H1 (cell line): ENCODE measurements at regions not wholly inside any gene's neighbourhood (a gene's known extent, or its start where the extent isn't known, plus 50 kb on each side); places are given as distances from the start of the nearest gene placed in this dataset.

ENCODE experiments used
- CTCF ChIA-PET: fragments of 300-600 bp; sonication (Branson Sonifier 250); formaldehyde crosslinking; loops from one replicate; lab custom pipeline; 2021; ENCODE audit not compliant: partially characterized antibody; lab: Charles Lee
- POLR2A ChIA-PET: fragments of 300-600 bp; sonication (Branson Sonifier 250); formaldehyde crosslinking; loops from one replicate; lab custom pipeline; 2021; ENCODE audit warnings: inconsistent platforms; ENCODE audit not compliant: partially characterized antibody; lab: Charles Lee
- DNase-seq, 2 experiments: peaks; one replicate each; pipeline versions ENCODE4 v3.0.0 to v3.0.0-alpha.2; 2010 to 2022; ENCODE audit warnings: low spot score in 2 of 2, low read depth in 1 of 2, mixed read lengths in 1 of 2
- FAIRE-seq: peaks from 2 replicates; lab custom pipeline; 2011; peaks lifted over from hg19 to GRCh38; lab: Jason Lieb, UNC
- H2AFZ ChIP-seq: 2 replicates; pipeline ENCODE4 v1.8.1; 2012; ENCODE audit warnings: low read length, inconsistent platforms
- H2AK5ac ChIP-seq: 2 replicates; pipeline ENCODE4 v1.6.1; 2013; ENCODE audit warnings: low read depth, low read length
- H2BK120ac ChIP-seq: replicated peaks from 2 replicates; pipeline ENCODE3; 2013; ENCODE audit warnings: low read depth, low read length, inconsistent platforms
- H2BK12ac ChIP-seq: 2 replicates; pipeline ENCODE4 v1.6.1; 2013; ENCODE audit warnings: low read depth, low read length
- H2BK15ac ChIP-seq: 2 replicates; pipeline ENCODE4 v1.6.1; 2013; ENCODE audit warnings: low read length
- H2BK20ac ChIP-seq: 2 replicates; pipeline ENCODE4 v1.6.1; 2013; ENCODE audit warnings: low read length
- H2BK5ac ChIP-seq: 2 replicates; pipeline ENCODE4 v1.6.1; 2013; ENCODE audit warnings: low read depth, low read length
- H3K14ac ChIP-seq: 2 replicates; pipeline ENCODE4 v1.6.1; 2013; ENCODE audit warnings: inconsistent platforms; ENCODE audit not compliant: insufficient read length
- H3K18ac ChIP-seq: 2 replicates; pipeline ENCODE4 v1.6.1; 2013; ENCODE audit warnings: low read length; ENCODE audit errors: extremely low read depth
- H3K23ac ChIP-seq: 2 replicates; pipeline ENCODE4 v1.6.1; 2013; ENCODE audit warnings: inconsistent platforms; ENCODE audit not compliant: insufficient read length
- H3K23me2 ChIP-seq: 2 replicates; pipeline ENCODE4 v1.6.1; 2013; ENCODE audit warnings: low read depth, low read length
- H3K27ac ChIP-seq: 2 replicates; pipeline ENCODE4 v1.6.1; 2011; ENCODE audit warnings: low read depth, low read length, inconsistent platforms
- H3K27me3 ChIP-seq, 4 experiments: replicated peaks in 1 of 4; 1 replicate in 1 of 4; 2 replicates in 3 of 4; pipeline versions ENCODE4 v1.6.1 to v1.8.1; 2011 to 2013; ENCODE audit warnings: low read length in 3 of 4, mild to moderate bottlenecking in 3 of 4, inconsistent platforms in 2 of 4, mixed read lengths in 2 of 4, moderate library complexity in 1 of 4; ENCODE audit not compliant: control insufficient read depth in 3 of 4, insufficient read depth in 3 of 4; ENCODE audit errors: extremely low read depth in 1 of 4
- H3K36me3 ChIP-seq, 4 experiments: 2 replicates each; pipeline versions ENCODE4 v1.6.1 to v1.8.1; 2011 to 2013; ENCODE audit warnings: mild to moderate bottlenecking in 4 of 4, low read length in 3 of 4, moderate library complexity in 2 of 4, control low read depth in 1 of 4, inconsistent platforms in 1 of 4; ENCODE audit not compliant: insufficient read depth in 4 of 4, control insufficient read depth in 2 of 4
- H3K4ac ChIP-seq: replicated peaks from 2 replicates; pipeline ENCODE3; 2013; ENCODE audit warnings: low read length, low read depth, mixed read lengths, inconsistent platforms; ENCODE audit not compliant: insufficient read length
- H3K4me1 ChIP-seq, 4 experiments: replicated peaks in 1 of 4; 1 replicate in 1 of 4; 2 replicates in 3 of 4; pipeline versions ENCODE4 v1.6.1 to v1.8.1; 2011 to 2013; ENCODE audit warnings: low read length in 3 of 4, inconsistent platforms in 2 of 4, mixed read lengths in 1 of 4; ENCODE audit not compliant: insufficient read depth in 4 of 4, control insufficient read depth in 3 of 4
- H3K4me2 ChIP-seq, 2 experiments: 2 replicates each; pipeline versions ENCODE4 v1.6.1 to v1.8.1; 2011 to 2013; ENCODE audit warnings: low read depth in 2 of 2, low read length in 2 of 2, control low read depth in 1 of 2, inconsistent platforms in 1 of 2, mild to moderate bottlenecking in 1 of 2; ENCODE audit not compliant: insufficient read depth in 1 of 2
- H3K4me3 ChIP-seq, 4 experiments: fragments of 200-600, 300-600 bp in 1 of 4; sonication (generic), shearing (Covaris generic), sonication (Bioruptor Twin) in 1 of 4; 2 replicates each; pipeline versions ENCODE4 v1.5.1 to v1.8.1; 2011 to 2016; ENCODE audit warnings: low read length in 4 of 4, low read depth in 3 of 4, control low read depth in 2 of 4, inconsistent platforms in 2 of 4, mild to moderate bottlenecking in 2 of 4, mixed read lengths in 1 of 4, moderate library complexity in 1 of 4; ENCODE audit not compliant: insufficient read depth in 2 of 4; ENCODE audit errors: extremely low read depth in 1 of 4
- H3K56ac ChIP-seq: replicated peaks from 2 replicates; pipeline ENCODE3; 2013; ENCODE audit warnings: low read depth, mild to moderate bottlenecking, mixed read lengths, low read length, inconsistent platforms; ENCODE audit not compliant: insufficient read length
- H3K79me1 ChIP-seq: 2 replicates; pipeline ENCODE4 v1.6.1; 2013; ENCODE audit warnings: low read depth, low read length, control low read depth
- H3K79me2 ChIP-seq, 2 experiments: 2 replicates each; pipeline versions ENCODE4 v1.6.1 to v1.8.1; 2012 to 2013; ENCODE audit warnings: low read length in 2 of 2, mild to moderate bottlenecking in 2 of 2, inconsistent platforms in 1 of 2; ENCODE audit not compliant: insufficient read depth in 2 of 2, control insufficient read depth in 1 of 2
- H3K9ac ChIP-seq, 4 experiments: replicated peaks in 1 of 4; 1 replicate in 1 of 4; 2 replicates in 3 of 4; pipeline versions ENCODE4 v1.6.1 to v1.8.1; 2011 to 2013; ENCODE audit warnings: low read depth in 3 of 4, low read length in 3 of 4, control low read depth in 2 of 4, mild to moderate bottlenecking in 2 of 4, moderate library complexity in 2 of 4, inconsistent platforms in 1 of 4; ENCODE audit errors: extremely low read depth in 1 of 4
- H3K9me3 ChIP-seq, 2 experiments: 2 replicates each; pipeline versions ENCODE4 v1.6.1 to v1.8.1; 2012 to 2013; ENCODE audit warnings: mild to moderate bottlenecking in 2 of 2, moderate library complexity in 2 of 2, control low read depth in 1 of 2, inconsistent platforms in 1 of 2, low read depth in 1 of 2, low read length in 1 of 2, mixed read lengths in 1 of 2; ENCODE audit not compliant: insufficient read depth in 2 of 2
- H4K20me1 ChIP-seq, 2 experiments: replicated peaks in 1 of 2; 2 replicates each; pipeline versions ENCODE3 to v1.8.1; 2011 to 2013; ENCODE audit warnings: inconsistent platforms in 2 of 2, low read length in 2 of 2, mild to moderate bottlenecking in 1 of 2; ENCODE audit not compliant: insufficient read depth in 2 of 2, control insufficient read depth in 1 of 2
- H4K5ac ChIP-seq: 2 replicates; pipeline ENCODE4 v1.6.1; 2013; ENCODE audit warnings: low read length, low read depth, mixed read lengths, inconsistent platforms; ENCODE audit not compliant: insufficient read length
- H4K8ac ChIP-seq: 2 replicates; pipeline ENCODE4 v1.8.0; 2013; ENCODE audit warnings: mild to moderate bottlenecking, moderate library complexity, low read length, inconsistent platforms; ENCODE audit not compliant: insufficient read depth; ENCODE audit errors: extremely low read depth
- H4K91ac ChIP-seq: replicated peaks from 2 replicates; pipeline ENCODE3; 2013; ENCODE audit warnings: low read length, mixed read lengths, inconsistent platforms; ENCODE audit not compliant: insufficient read length
- SUZ12 ChIP-seq: fragments of 200-600 bp; sonication (generic); IDR thresholded peaks from 2 replicates; pipeline ENCODE4 v1.6.1; 2012; ENCODE audit warnings: mild to moderate bottlenecking, inconsistent platforms, low read length, moderate library complexity, mixed read lengths
- WGBS, 2 experiments: shearing (Covaris generic) in 1 of 2; methylation state at CpG; one replicate each; pipeline versions ENCODE4 v1.1.6 to v1.1.7; 2013 to 2015; ENCODE audit warnings: low lambda C conversion rate in 2 of 2, mixed read lengths in 2 of 2, inconsistent platforms in 1 of 2, low coverage in 1 of 2, missing lambda C conversion rate in 1 of 2; ENCODE audit not compliant: insufficient replicate concordance in 2 of 2, insufficient coverage in 1 of 2, insufficient read length in 1 of 2; ENCODE audit errors: extremely low coverage in 1 of 2, missing lambda C conversion rate in 1 of 2; 5-methylcytosine and 5-hydroxymethylcytosine counted together

DNA sequence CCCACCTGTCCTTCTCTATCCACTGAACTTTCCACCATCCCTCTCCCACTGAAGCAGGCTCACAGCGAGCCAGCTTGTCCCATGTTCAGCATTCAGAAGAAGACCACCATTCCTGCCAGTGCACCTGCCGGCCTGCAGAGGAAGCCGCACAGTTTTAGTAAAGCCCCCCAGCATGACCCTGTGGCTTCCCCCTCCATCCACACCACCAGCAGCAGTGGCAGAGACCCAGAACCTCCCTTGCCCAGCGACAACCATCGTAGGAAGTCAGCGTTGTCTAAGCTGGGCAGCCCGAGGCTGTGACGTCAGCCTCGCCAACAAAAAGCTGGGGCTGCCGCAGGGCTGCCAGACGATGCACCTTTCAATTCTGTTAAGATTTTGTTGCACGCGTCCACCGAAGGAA lies 66.6 kb upstream of the TAMM41 start:
- no peak for FAIRE-seq
- no peak for TF ChIP-seq SUZ12

More for the DNA sequence above, 66.6 kb upstream of the TAMM41 start:
- Histone ChIP-seq H3K79me1 (no peaks in the 10 kb centered on the region; the same call in 1 of the 2 replicates), H2AK5ac (no peak overlapping the region), H3K4me1 (peaks cover 0 to 4% (median 0%) of the 10 kb centered on the region in 4 experiments; a peak in 1 of 7 replicates), H2BK20ac (no peak overlapping the region), H4K8ac (no peak overlapping the region), H2BK12ac (no peak overlapping the region), H2BK120ac (no peak overlapping the region), H3K23ac (no peak overlapping the region), H3K27me3 (no peaks in the 10 kb centered on the region), H3K4ac (no peak overlapping the region), H3K4me3 (no peak overlapping the region), H3K18ac (no peak overlapping the region), H3K56ac (no peak overlapping the region), H4K20me1 (no peaks in the 10 kb centered on the region), H2BK15ac (no peak overlapping the region), H2AFZ (no peak overlapping the region), H4K91ac (no peak overlapping the region), H3K23me2 (no peaks in the 10 kb centered on the region), H4K5ac (no peak overlapping the region), H2BK5ac (no peak overlapping the region), H3K79me2 (no peaks in the 10 kb centered on the region), H3K4me2 (no peak overlapping the region), H3K27ac (no peak overlapping the region), H3K36me3 (no peaks in the 10 kb centered on the region), H3K9ac (no peak overlapping the region), H3K9me3 (peaks cover 4 to 7% of the 10 kb centered on the region in 2 experiments; a peak in 1 of 4 replicates), H3K14ac (no peak overlapping the region)
- DNase-seq, result no peak
- WGBS, 2 experiments, result 87% methylated on average over 14 of the region's 14 CpGs; no CpG with 5 or more reads in 1 of the 2 experiments
- POLR2A ChIA-PET, result no interaction called here
- CTCF ChIA-PET, result no interaction called here
